HG03457 (cell line): ENCODE measurements at regions not wholly inside any gene's neighbourhood (a gene's known extent, or its start where the extent isn't known, plus 50 kb on each side); places are given as distances from the start of the nearest gene placed in this dataset.
"Not testable (repeated sequence)": the region's sequence is repeated elsewhere in the genome, so short reads cannot be mapped to it uniquely, and the experiment has no call there.

Source experiments
- ATAC-seq: cut with Tn5 transposase; IDR thresholded peaks from one replicate; pipeline ENCODE4 v1.9.1; 2021; ENCODE audit warnings: moderate number of reproducible peaks; ENCODE audit not compliant: unreplicated experiment

- ATAC-seq: no peak
Measured at GRCh38 chr12:131620520-131620919, 90.4 kb upstream of the SFSWAP start.

- ATAC-seq: no peak
Measured at GRCh38 chr12:131620946-131621681, 89.8 kb upstream of the SFSWAP start.

- no peak for ATAC-seq
Measured at GRCh38 chr12:131621701-131622421, 89.0 kb upstream of the SFSWAP start.

GRCh38 chr12:131622422-131622955, 88.4 kb upstream of the SFSWAP start:
- no peak for ATAC-seq

- ATAC-seq: not testable (repeated sequence)
Measured at GRCh38 chr12:131623404-131624368, 87.2 kb upstream of the SFSWAP start.

GRCh38 chr12:131624369-131624739, 86.5 kb upstream of the SFSWAP start:
- ATAC-seq: not testable (repeated sequence)

- ATAC-seq: not testable (repeated sequence)
Measured at GRCh38 chr12:131624756-131625501, 86.0 kb upstream of the SFSWAP start.

GRCh38 chr12:131625966-131626722, 84.7 kb upstream of the SFSWAP start:
- not testable (repeated sequence) for ATAC-seq

GRCh38 chr12:131627151-131628022, 83.5 kb upstream of the SFSWAP start:
- not testable (repeated sequence) for ATAC-seq

- ATAC-seq: no peak
Measured at GRCh38 chr12:131628023-131628740, 82.7 kb upstream of the SFSWAP start.

- ATAC-seq: no peak
Measured at GRCh38 chr12:131628766-131629448, 82.0 kb upstream of the SFSWAP start.

- ATAC-seq: no peak
Measured at GRCh38 chr12:131631230-131631629, 79.7 kb upstream of the SFSWAP start.

GRCh38 chr12:131631889-131632651, 78.8 kb upstream of the SFSWAP start:
- not testable (repeated sequence) for ATAC-seq

GRCh38 chr12:131632652-131633023, 78.3 kb upstream of the SFSWAP start:
- not testable (repeated sequence) for ATAC-seq

- not testable (repeated sequence) for ATAC-seq
Measured at GRCh38 chr12:131633610-131634009, 77.3 kb upstream of the SFSWAP start.

- ATAC-seq: no peak
Measured at GRCh38 chr12:131634037-131634436, 76.9 kb upstream of the SFSWAP start.

GRCh38 chr12:131635012-131635411, 75.9 kb upstream of the SFSWAP start:
- not testable (repeated sequence) for ATAC-seq
